Astrocyte (in vitro differentiated cells and primary cell): ENCODE measurements at regions not wholly inside any gene's neighbourhood (a gene's known extent, or its start where the extent isn't known, plus 50 kb on each side); places are given as distances from the start of the nearest gene placed in this dataset.

Source experiments
- EZH2 ChIP-seq: IDR thresholded peaks from 2 replicates; pipeline ENCODE4 v1.6.1; 2012; ENCODE audit warnings: mild to moderate bottlenecking, low read length, inconsistent platforms; ENCODE audit not compliant: insufficient read depth
- TF ChIP-seq, protein P1 (sequence below): IDR thresholded peaks from 2 replicates; pipeline ENCODE4 v1.5.1; 2011; ENCODE audit warnings: low read depth, mild to moderate bottlenecking, inconsistent platforms, low read length, moderate library complexity; ENCODE audit not compliant: insufficient read depth

- TF ChIP-seq, protein P1, sequence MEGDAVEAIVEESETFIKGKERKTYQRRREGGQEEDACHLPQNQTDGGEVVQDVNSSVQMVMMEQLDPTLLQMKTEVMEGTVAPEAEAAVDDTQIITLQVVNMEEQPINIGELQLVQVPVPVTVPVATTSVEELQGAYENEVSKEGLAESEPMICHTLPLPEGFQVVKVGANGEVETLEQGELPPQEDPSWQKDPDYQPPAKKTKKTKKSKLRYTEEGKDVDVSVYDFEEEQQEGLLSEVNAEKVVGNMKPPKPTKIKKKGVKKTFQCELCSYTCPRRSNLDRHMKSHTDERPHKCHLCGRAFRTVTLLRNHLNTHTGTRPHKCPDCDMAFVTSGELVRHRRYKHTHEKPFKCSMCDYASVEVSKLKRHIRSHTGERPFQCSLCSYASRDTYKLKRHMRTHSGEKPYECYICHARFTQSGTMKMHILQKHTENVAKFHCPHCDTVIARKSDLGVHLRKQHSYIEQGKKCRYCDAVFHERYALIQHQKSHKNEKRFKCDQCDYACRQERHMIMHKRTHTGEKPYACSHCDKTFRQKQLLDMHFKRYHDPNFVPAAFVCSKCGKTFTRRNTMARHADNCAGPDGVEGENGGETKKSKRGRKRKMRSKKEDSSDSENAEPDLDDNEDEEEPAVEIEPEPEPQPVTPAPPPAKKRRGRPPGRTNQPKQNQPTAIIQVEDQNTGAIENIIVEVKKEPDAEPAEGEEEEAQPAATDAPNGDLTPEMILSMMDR = no peak
- TF ChIP-seq EZH2 = no peak
Observed at GRCh38 chr12:5344131-5344530, 87.8 kb upstream of the NTF3 start.
